ENCODE measurements at regions not wholly inside any gene's neighbourhood (a gene's known extent, or its start where the extent isn't known, plus 50 kb on each side); places are given as distances from the start of the nearest gene placed in this dataset.

DNA sequence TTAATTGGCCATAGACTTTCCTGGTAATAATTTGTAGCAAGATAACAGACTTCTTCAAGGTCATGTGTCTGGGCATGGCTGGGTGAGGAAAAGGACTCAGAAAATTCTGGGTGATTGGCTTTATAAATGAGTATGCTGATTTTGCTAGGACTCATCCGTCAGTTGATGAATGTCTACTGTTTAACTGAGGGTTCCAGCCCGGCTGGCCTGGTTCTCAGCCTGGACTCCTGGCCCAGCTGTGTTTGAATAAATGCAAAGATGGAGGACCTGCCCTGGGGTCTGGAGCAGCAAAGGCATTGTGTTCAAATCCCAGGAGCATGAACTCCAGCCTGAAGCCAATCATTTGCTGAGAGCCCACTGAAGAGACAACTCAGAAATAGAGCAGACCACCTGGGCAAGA is 323.2 kb downstream of the LRFN2 start:
- no peaks in the 10 kb centered on the region for H3K36me3 Mint-ChIP-seq
- H3K27me3 Mint-ChIP-seq = peaks cover 12% of the 10 kb centered on the region
- no peak overlapping the region for H3K4me3 Mint-ChIP-seq
- peaks cover 2 to 9% (median 5%) of the 10 kb centered on the region in 3 donors for H3K9me3 Mint-ChIP-seq
- H3K27ac Mint-ChIP-seq = no peak overlapping the region
- peaks cover 0 to 1% (median 0%) of the 10 kb centered on the region in 3 donors for H3K4me1 Mint-ChIP-seq

DNA sequence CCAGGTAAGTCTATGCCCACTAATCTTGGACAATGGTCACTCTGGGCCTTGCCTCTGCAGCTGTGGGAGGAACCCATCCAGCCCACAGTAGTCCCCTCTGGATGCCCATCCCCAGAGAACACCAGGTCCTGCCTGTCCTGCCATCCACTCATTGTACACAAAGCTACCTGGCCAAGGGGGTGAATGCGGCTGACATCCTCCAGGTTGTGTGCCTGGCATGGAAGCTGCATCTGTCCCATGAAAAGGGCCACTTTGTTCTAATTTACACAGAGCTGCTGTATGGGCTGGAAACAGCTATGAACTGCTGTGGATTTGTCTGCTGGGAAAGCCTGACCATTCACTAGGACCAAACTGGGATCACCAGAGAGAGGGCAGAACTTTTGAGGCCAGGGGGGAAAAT is 324.8 kb downstream of the LRFN2 start:
- no peaks in the 10 kb centered on the region for H3K36me3 Mint-ChIP-seq
- peaks cover 0 to 1% (median 0%) of the 10 kb centered on the region in 3 donors for H3K4me1 Mint-ChIP-seq
- H3K27ac Mint-ChIP-seq = no peak overlapping the region
- no peak overlapping the region for H3K4me3 Mint-ChIP-seq
- H3K9me3 Mint-ChIP-seq = peaks cover 2 to 9% (median 5%) of the 10 kb centered on the region in 3 donors
- H3K27me3 Mint-ChIP-seq = peaks cover 12% of the 10 kb centered on the region

DNA sequence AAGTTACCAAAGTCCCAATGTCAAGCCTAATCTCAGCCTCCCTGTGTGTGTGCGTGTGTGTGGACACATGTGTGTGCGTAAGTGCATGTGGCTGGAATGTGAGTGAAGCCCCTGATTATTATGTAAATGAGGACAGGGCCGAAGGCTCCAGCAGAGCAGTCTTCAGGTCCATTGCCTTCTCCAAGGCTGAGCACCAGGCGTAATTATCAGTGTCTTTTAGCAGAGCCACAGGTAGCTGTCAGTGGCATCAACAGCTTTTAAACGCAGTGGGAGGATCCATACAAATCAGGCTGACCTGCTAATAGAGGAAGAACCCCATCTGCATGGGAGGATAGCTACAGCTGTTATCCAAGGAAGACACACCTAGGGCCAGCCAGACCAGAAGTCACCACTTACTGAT is 324.3 kb upstream of the MOCS1 start:
- Mint-ChIP-seq H3K9me3 (peaks cover 0 to 9% (median 2%) of the 10 kb centered on the region in 3 donors), H3K4me1 (peaks cover 0 to 1% (median 0%) of the 10 kb centered on the region in 3 donors), H3K36me3 (no peaks in the 10 kb centered on the region), H3K4me3 (no peak overlapping the region), H3K27ac (no peak overlapping the region), H3K27me3 (peaks cover 7% of the 10 kb centered on the region)

- H3K4me1 Mint-ChIP-seq = peaks cover 0 to 6% (median 0%) of the 10 kb centered on the region in 3 donors
- H3K9me3 Mint-ChIP-seq = peaks cover 0 to 9% (median 2%) of the 10 kb centered on the region in 3 donors
- no peak overlapping the region for H3K4me3 Mint-ChIP-seq
- H3K27me3 Mint-ChIP-seq = peaks cover 5% of the 10 kb centered on the region
- H3K27ac Mint-ChIP-seq = no peak overlapping the region
- no peaks in the 10 kb centered on the region for H3K36me3 Mint-ChIP-seq
Observed at GRCh38 chr6:40256831-40257230, 322.6 kb upstream of the MOCS1 start.

DNA sequence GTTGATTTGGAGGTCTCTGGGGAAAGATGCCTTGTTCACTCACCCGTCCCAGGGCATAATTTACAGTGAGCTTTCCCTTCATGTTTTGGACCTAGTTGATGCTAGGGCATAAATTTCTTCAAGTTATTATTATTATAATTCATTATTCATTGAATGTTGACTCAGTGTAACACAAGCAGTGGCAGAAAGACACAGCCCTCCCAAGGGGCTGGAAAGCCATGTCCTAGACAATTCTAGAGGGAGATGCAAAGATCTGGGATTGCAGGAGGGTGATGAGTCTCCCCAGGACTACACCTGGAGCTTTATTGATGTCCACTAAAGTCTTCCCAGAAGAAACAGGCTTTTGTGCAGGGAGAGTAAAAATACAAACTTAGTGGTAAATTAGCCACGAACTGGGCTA is 322.0 kb upstream of the MOCS1 start:
- Mint-ChIP-seq H3K36me3 (no peaks in the 10 kb centered on the region), H3K4me1 (peaks cover 2 to 10% (median 5%) of the 10 kb centered on the region in 3 donors), H3K27me3 (peaks cover 5% of the 10 kb centered on the region), H3K4me3 (no peak overlapping the region), H3K27ac (no peak overlapping the region), H3K9me3 (peaks cover 0 to 9% (median 2%) of the 10 kb centered on the region in 3 donors)

- H3K9me3 Mint-ChIP-seq = no peaks in the 10 kb centered on the region
- H3K27ac Mint-ChIP-seq = no peak overlapping the region
- no peak overlapping the region for H3K4me3 Mint-ChIP-seq
- H3K27me3 Mint-ChIP-seq = peaks cover 3% of the 10 kb centered on the region
- peaks cover 2 to 18% (median 6%) of the 10 kb centered on the region in 3 donors for H3K4me1 Mint-ChIP-seq
- peaks cover 2% of the 10 kb centered on the region for H3K36me3 Mint-ChIP-seq
Observed at GRCh38 chr6:40253420-40253819, 319.2 kb upstream of the MOCS1 start.

- Mint-ChIP-seq H3K9me3 (no peaks in the 10 kb centered on the region), H3K27ac (no peak overlapping the region), H3K4me1 (peaks cover 4 to 18% (median 6%) of the 10 kb centered on the region in 3 donors), H3K4me3 (peak overlapping the region in 1 of 4 donors; percentile 32), H3K27me3 (peaks cover 3% of the 10 kb centered on the region), H3K36me3 (peaks cover 2% of the 10 kb centered on the region)
Observed at GRCh38 chr6:40252531-40253258, 318.4 kb upstream of the MOCS1 start.

DNA sequence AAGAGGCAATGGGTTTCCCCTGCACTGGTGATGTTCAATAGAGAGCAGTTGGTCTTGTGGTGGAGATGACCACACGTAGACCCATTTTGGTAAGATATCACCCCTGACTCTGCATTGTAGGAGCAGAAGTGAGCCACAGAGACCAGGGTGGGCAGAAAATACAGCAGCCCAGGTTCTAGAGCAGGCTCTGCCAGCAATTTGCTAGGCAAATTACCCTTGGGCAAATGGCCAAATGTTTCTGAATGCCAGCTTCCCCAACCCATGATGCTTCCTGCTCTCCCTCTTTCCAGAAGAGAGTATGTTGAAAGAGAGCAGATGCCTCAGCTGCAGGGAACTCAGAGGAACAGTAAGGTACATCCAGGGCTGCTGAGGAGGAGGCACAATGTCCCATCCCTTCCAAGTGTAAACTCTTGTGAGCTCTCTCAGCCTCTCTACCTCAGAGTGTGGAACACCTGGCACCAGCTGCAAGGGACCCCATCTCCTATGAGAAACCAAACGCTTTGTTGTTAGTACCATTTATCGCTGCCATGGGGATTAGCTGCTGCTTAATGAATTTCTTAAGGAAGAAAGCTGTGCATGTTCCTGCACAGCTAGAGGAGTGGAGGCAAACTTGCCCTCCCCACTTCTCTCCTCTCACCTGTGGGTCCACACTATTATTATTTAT is 317.5 kb upstream of the MOCS1 start:
- Mint-ChIP-seq H3K9me3 (no peaks in the 10 kb centered on the region), H3K36me3 (peaks cover 2% of the 10 kb centered on the region), H3K27ac (no peak overlapping the region), H3K4me1 (peaks cover 4 to 18% (median 6%) of the 10 kb centered on the region in 3 donors), H3K4me3 (no peak overlapping the region), H3K27me3 (peaks cover 3% of the 10 kb centered on the region)

DNA sequence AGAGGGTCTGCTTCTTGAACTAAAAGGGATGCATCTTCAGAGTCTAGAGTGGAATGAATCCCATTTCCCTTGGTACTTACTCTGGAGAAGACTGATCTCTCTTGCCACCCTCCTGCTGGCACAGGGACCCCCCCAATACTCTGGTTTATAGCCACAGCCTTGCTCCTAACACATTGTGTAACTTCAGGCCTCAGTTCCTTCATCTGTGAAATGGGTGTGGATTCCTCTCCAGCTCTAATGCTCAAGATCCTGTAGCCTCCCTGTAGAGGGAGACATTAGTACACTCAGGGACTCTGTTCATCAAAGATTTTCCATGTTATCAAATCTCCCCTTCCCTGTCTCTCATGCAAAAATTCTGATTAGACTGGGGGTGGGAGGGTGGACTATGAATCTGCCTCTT is 315.7 kb upstream of the MOCS1 start:
- no peak overlapping the region for H3K4me3 Mint-ChIP-seq
- H3K27ac Mint-ChIP-seq = no peak overlapping the region
- peaks cover 2% of the 10 kb centered on the region for H3K36me3 Mint-ChIP-seq
- H3K4me1 Mint-ChIP-seq = peaks cover 4 to 18% (median 6%) of the 10 kb centered on the region in 3 donors
- peaks cover 3% of the 10 kb centered on the region for H3K27me3 Mint-ChIP-seq
- H3K9me3 Mint-ChIP-seq = no peaks in the 10 kb centered on the region

GRCh38 chr6:40247516-40248115 is 313.4 kb upstream of the MOCS1 start:
- H3K27me3 Mint-ChIP-seq = peaks cover 7% of the 10 kb centered on the region
- peaks cover 0 to 4% (median 0%) of the 10 kb centered on the region in 3 donors for H3K9me3 Mint-ChIP-seq
- no peak overlapping the region for H3K4me3 Mint-ChIP-seq
- H3K36me3 Mint-ChIP-seq = peaks cover 3% of the 10 kb centered on the region
- H3K4me1 Mint-ChIP-seq = peaks cover 4 to 18% (median 6%) of the 10 kb centered on the region in 3 donors
- no peak overlapping the region for H3K27ac Mint-ChIP-seq

DNA sequence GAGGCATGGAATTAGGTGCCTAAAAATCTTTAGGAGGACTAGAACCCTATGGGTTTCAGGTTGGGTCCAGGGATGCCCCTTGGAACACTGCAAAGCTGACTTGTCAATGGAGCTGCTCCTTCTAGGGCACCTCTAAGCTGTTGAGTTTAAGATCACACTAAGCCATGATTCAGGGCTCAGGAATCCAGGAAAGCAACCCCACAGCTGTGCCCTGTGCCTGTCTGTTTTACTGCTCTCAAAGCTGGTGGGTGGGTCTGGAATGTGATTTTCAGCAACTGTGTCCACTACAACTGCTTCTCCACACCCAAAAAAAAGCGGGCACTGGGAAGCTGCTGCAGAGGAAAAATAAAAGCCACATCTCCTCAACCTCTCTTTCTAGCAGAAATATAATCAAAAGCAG is 310.4 kb upstream of the MOCS1 start:
- H3K27me3 Mint-ChIP-seq = peaks cover 7% of the 10 kb centered on the region

GRCh38 chr6:40232698-40233097 is 298.4 kb upstream of the MOCS1 start:
- Mint-ChIP-seq H3K9me3 (peaks cover 3 to 5% (median 4%) of the 10 kb centered on the region in 3 donors), H3K36me3 (peaks cover 4% of the 10 kb centered on the region), H3K4me3 (no peak overlapping the region), H3K27me3 (peaks cover 7% of the 10 kb centered on the region), H3K27ac (no peak overlapping the region), H3K4me1 (peaks cover 0 to 2% (median 0%) of the 10 kb centered on the region in 3 donors)

More for the DNA sequence above, 310.4 kb upstream of the MOCS1 start:
- Mint-ChIP-seq H3K9me3 (peaks cover 2 to 9% (median 3%) of the 10 kb centered on the region in 3 donors), H3K4me1 (peaks cover 0 to 2% (median 0%) of the 10 kb centered on the region in 3 donors), H3K27ac (no peak overlapping the region), H3K36me3 (peaks cover 3% of the 10 kb centered on the region), H3K4me3 (no peak overlapping the region)

DNA sequence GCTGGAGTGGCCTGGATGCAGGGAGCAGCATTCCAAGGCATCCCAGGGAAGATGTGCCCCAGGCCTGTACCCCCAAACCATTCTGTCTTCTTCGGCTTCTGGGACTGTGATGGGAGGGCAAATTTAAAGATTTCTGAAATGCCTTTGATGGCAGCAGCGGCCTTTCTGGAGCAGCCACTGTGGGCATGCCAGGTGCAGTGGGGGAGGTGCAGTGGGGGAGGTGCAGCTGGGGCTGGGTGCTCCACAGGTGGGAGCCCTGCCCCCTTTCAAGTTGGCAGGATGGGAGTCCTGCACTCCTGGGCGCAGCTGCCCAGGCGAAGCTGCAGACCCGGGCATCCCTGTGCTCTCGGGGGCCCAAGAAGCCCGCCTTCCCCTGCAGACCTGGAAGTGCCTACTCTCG is 293.5 kb upstream of the MOCS1 start:
- peaks cover 0 to 8% (median 4%) of the 10 kb centered on the region in 3 donors for H3K9me3 Mint-ChIP-seq
- H3K27me3 Mint-ChIP-seq = peaks cover 2% of the 10 kb centered on the region

GRCh38 chr6:40222354-40222753 is 288.1 kb upstream of the MOCS1 start:
- H3K4me3 Mint-ChIP-seq = no peak overlapping the region
- H3K27ac Mint-ChIP-seq = no peak overlapping the region
- no peaks in the 10 kb centered on the region for H3K27me3 Mint-ChIP-seq
- H3K9me3 Mint-ChIP-seq = peaks cover 2 to 8% (median 6%) of the 10 kb centered on the region in 3 donors
- no peaks in the 10 kb centered on the region for H3K36me3 Mint-ChIP-seq
- H3K4me1 Mint-ChIP-seq = no peaks in the 10 kb centered on the region

More for the DNA sequence above, 293.5 kb upstream of the MOCS1 start:
- no peaks in the 10 kb centered on the region for H3K36me3 Mint-ChIP-seq
- no peak overlapping the region for H3K27ac Mint-ChIP-seq
- H3K4me3 Mint-ChIP-seq = no peak overlapping the region
- H3K4me1 Mint-ChIP-seq = no peaks in the 10 kb centered on the region

DNA sequence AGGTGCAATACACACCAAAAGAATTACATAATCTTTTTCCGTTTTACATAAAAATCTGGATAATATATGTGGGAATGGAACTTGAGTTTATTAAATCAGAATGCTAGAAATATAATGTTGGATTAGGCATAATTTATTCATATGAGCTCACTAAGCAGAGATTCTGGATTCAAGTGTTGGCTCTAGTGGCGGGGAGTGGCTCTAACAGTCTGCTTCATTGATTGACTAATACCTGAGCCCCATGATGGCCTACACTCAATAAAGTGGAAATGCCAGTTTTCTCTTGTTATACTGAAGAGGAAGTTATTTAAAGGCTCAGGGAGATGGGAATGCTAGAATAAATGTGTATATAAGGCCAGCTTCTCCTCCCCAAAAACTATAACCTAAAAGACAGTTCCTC is 285.5 kb upstream of the MOCS1 start:
- Mint-ChIP-seq H3K9me3 (peaks cover 2 to 8% (median 5%) of the 10 kb centered on the region in 3 donors), H3K4me1 (no peaks in the 10 kb centered on the region), H3K27ac (no peak overlapping the region), H3K27me3 (peaks cover 3% of the 10 kb centered on the region), H3K4me3 (no peak overlapping the region), H3K36me3 (no peaks in the 10 kb centered on the region)

Measured in IgD-negative memory B cell (primary cell).